GM15510 (cell line): ENCODE measurements at regions not wholly inside any gene's neighbourhood (a gene's known extent, or its start where the extent isn't known, plus 50 kb on each side); places are given as distances from the start of the nearest gene placed in this dataset.

Experiments used
- POLR2A ChIP-seq: IDR thresholded peaks from 3 replicates; pipeline ENCODE4 v1.6.1; 2011; ENCODE audit warnings: borderline replicate concordance; ENCODE audit not compliant: insufficient read length; ENCODE audit errors: extremely low read depth

DNA sequence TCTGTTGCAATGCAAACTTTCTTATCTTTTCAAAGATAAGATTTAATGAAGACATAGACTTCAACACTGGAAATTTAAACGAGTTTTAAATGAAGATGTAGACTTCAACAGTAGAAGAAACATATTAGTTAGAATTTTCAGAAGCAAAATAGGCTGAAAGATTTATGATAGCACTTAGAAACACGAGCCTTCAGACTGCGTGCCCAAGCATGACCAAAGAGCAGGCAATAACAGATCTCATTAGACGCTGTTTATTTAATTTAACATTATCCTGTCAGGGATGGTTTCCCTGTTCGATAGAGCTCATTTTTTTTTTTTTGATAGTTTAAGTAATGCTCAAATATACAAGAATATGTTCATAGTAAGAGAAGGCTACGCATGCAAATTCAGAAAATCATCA lies 604.7 kb upstream of the SOX9 start:
- no peak for TF ChIP-seq POLR2A

GRCh38 chr17:71519285-71519684 lies 601.5 kb upstream of the SOX9 start:
- no peak for TF ChIP-seq POLR2A

DNA sequence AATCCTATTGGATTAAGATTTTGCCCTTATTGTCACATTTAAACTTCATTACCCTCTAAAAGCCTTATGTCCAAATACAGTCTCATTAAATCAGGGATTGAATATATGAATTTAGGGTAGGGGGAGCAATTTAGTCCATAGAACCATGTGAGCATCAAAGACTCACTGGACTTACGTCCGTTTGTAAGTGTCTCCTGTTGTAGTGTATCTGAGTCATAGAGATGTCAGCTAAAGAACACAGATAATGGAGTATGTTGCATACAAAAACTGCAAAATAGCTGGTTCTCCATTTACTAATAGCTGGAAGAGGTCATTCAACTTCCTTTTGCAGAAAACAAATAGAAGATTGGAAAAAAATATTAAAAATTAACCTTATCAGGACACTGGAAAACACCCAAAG lies 599.1 kb upstream of the SOX9 start:
- no peak for TF ChIP-seq POLR2A

DNA sequence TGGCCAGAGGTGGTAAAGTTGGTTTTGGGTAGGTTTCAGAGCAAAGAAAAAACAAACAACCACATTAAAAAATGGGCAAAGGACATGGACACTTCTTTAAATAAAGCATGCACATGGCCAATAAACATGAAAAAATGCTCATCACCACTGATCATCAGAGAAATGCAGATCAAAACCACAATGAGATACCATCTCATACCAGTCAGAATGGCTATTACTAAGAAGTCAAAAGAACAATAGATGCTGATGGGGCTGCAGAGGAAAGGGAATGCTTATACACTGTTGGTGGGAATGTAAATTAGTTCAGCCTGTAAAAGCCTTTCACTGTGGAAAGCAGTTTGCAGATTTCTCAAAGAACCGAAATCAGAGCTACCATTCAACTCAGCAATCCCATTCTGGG lies 598.4 kb upstream of the SOX9 start:
- TF ChIP-seq POLR2A, result no peak

- no peak for TF ChIP-seq POLR2A
These were observed 593.5 kb upstream of the SOX9 start for GRCh38 chr17:71527311-71527710.

GRCh38 chr17:71528210-71528609 lies 592.6 kb upstream of the SOX9 start:
- TF ChIP-seq POLR2A, result no peak

DNA sequence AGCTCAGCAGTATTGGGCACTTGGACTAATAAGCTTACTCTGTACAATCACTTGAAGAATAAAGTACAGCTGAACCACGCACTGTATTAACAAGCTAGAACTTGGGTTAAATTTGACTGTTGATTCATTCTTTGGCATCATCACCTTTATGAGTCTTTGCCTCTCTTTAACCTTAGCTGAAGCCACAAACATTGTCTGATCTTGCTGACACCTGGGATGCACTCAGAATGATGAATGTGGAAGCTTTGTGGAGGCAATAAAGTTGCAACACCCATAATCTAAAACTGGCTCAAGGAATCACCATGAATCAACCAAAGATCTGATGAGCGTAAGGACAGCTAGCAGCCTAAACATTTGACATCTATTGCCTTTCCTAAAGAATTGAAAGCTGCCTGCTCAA lies 590.6 kb upstream of the SOX9 start:
- no peak for TF ChIP-seq POLR2A

GRCh38 chr17:71535321-71535720 lies 585.5 kb upstream of the SOX9 start:
- TF ChIP-seq POLR2A, result no peak

DNA sequence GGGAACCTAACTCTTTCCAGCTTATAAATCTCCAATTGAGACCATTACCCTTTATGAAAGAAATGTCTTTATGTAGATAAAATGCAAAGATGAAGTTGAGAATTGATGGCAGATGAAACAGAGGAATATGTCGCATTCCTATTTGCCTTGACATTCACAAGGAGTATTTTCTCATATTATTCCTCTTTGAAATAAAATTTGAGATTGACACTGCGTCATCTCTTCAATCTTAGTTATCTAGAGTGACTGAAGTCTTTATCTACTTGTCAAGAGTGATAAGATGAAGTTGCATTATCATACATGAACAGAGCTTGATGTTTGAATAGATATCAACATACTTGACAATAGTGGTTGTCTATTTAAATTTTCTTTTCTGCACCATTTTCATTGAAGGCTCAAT lies 574.4 kb upstream of the SOX9 start:
- TF ChIP-seq POLR2A, result no peak

DNA sequence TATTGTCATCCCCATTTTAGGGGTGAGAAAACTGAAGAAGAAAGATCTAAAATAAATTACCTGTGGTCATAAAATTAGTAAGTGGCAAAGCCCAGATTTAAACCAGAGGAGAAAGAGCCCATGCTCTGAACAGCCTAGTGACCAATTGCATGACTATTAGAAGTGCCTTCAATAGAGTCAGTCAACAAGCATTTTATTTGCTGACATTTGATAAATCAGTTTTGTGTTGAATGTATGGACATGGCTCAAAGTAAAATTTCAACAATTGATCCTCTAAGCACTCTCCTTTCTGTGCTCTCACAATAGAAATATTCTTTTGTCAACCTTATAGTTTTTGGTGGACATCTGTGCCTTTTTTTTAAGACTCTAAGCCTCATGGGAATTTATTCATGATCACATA lies 572.9 kb upstream of the SOX9 start:
- TF ChIP-seq POLR2A, result no peak

DNA sequence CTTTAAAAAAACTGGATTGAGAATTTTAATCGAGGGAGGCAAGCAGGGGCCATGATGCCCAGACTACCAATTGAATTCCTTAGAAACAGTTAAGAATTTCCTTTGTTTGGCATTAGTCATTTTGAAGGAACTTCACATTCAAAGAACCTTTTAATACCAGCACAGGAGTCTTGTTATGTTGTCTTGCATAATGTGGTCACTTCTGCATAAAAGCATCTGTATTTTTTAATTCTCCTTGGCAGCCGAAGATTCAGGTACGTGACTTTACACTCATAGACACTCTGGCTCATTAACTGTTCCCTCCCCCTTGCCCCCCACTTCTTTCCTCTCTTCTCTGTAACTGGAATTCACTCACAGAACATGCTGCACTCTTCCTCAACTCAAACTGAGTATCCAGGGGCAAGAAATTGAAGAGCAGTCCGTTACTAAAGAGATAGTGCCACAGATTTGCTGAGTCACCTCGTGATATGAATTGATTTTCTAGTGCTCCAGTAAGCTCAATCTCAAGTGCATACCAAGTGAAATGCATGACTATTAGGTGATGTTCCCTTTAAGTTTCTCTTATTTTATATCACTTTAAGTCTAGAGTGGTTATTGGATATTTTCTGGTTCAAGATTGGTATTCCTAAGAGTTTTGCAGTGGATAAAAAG lies 572.2 kb upstream of the SOX9 start:
- no peak for TF ChIP-seq POLR2A

DNA sequence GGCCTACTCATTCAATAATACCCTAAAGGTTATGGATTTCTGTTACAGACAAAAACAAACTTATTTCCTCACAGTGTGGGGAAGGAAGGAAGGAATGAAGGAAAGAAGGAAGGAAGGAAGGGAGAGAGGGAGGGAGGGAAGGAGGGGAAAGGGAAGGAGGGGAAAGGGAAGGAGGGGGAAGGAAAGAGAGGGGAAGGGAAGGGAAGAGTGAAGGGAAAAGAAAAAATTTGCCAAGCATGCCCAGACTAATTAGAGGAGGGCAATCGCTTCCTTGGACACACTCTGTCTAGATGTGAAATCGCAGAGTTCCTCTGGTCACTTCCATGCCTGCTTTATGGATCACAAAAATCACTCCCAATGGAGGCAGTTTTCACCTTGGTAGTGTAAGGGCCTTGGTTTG lies 570.1 kb upstream of the SOX9 start:
- TF ChIP-seq POLR2A, result no peak

DNA sequence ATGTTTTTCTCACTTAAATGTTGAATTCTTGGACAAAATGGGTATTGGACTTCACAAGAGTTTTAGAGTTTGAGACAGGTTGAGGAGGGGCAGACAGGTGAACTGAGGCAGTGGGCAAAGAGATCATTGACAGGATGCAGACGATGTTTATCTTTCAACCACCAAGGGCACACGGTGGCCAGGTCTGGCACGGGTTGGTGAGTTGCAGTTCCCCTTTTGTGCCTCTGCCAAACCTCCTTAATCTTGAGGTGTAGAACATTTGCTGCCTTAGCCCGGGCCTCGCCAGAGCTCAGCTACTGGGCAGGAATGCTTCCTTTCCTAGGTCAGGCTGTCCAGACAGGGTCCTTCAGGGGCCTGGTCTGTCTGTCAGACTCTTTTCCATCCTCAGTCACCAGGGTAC lies 567.4 kb upstream of the SOX9 start:
- TF ChIP-seq POLR2A, result no peak

- no peak for TF ChIP-seq POLR2A
These were observed 561.9 kb upstream of the SOX9 start for GRCh38 chr17:71558901-71559300.

DNA sequence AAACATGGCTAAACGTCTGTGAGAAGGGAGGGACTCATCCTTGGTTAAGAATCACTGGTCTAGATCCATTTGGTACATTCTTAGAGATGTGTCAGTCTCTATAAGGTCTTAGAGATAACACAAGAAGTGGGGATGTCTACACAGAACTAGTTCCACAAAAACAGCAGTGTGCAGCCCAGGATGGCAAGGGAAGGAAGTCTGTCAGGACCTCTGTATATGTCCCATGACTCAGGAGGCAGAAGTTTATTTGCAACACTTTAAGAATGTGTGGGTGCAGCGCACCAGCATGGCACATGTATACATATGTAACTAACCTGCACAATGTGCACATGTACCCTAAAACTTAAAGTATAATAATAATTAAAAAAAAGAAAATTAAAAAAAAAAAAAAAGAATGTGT lies 548.5 kb upstream of the SOX9 start:
- no peak for TF ChIP-seq POLR2A

DNA sequence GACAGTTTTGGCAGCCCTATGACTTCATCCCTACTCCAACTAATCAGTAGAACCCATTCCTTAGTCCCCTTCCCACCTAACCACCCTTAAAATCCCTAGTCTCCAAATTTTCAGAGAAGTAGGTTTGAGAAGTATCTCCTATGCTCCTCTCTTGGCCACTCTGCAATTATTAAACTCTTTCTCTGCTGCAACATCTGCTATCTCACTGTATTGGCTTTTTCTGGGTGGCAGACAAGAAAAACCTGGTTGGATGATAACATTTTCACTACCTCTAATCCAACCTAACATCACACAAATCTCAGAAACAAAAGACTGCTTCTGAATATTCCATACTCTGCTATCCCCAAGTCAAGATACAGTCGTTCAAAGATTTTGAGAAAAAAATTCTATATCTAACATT lies 542.4 kb upstream of the SOX9 start:
- no peak for TF ChIP-seq POLR2A

GRCh38 chr17:71580220-71580619 lies 540.6 kb upstream of the SOX9 start:
- no peak for TF ChIP-seq POLR2A
